ENCODE measurements at regions not wholly inside any gene's neighbourhood (a gene's known extent, or its start where the extent isn't known, plus 50 kb on each side); places are given as distances from the start of the nearest gene placed in this dataset.
"Not testable (repeated sequence)": the region's sequence is repeated elsewhere in the genome, so short reads cannot be mapped to it uniquely, and the experiment has no call there.

DNA sequence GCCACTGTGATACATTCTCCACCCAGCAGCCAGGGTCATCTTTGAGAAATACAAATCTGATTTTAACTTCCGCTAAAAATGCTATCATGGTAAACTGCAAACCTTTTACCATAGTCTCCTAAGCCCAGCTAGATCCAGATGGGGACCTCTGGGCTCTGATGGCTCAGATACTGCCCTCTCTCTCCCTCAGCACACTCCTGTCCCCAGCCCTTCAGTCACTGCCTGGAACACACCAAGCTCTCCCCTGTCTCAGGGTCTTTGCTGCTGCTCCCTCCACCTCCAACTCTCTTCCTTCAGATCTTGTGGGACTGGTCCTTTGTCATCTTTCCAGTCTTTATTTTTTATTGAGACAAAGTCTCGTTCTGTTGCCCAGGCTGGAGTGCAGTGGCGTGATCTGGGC lies 65.1 kb downstream of the SPRY4 start:
- no peak for DNase-seq (ENCODE audit: low read depth in 2 of 3, low spot score in 1 of 3)

DNA sequence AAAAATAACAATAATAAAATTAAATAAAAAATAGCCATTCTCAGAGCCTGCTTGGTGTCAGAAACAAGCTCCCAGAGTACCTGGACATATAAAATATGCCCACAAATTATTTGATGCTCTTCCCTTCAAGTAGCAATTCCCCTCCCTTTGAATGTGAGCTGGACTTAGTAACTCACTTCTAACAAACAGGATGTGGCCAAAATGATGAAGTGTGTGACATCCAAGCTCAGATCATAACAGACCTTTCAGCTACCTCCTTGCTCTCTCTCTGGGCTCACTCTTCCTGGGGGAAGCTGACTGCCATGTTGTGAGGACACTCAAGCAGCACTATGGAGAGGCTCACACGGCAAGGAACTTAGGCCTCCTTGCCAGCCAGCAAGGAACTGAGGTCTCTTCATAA lies 69.0 kb downstream of the SPRY4 start:
- DNase-seq (ENCODE audit: low read depth in 2 of 3, low spot score in 1 of 3): no peak

DNA sequence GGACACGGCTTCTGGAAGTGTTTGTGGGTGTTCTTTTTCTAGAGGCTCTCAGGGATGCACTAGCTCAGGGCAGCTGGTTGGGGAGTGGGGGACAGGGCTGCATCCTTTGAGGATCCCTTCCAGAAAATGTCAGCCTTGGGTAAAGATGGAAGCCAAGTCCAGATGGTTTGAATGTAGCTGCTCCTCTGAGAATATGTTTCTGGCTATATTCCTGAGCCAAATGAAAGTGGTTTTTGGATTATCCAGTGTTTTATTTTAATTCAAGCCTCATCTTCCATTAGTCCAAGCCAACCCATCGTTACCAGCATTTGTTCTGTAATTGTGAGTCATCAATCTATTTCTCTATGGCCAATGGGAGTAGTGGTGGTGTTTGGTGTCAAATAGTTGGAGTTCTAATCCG lies 70.4 kb downstream of the SPRY4 start:
- no peak for DNase-seq (ENCODE audit: low read depth in 2 of 3, low spot score in 1 of 3)

DNA sequence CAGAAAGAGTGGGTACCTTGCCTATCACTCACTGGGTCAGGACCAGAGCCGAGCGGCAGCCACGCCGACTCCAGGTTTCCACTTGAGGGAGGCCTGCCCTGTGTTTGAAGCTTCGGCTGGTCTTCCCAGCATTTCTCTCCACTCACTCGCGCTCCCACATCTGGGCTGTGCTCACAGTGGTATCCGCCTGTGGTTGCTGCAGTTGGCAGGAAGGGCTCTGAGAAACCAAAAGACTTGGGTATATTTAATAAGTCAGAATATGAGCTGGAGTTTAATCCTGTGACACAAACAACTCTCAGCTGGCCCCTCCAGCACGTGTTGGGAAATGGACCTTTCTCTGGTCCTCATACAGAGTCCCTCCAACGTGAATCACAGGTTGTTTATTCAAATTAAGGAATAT lies 70.9 kb downstream of the SPRY4 start:
- no peak for DNase-seq (ENCODE audit: low read depth in 2 of 3, low spot score in 1 of 3)

DNA sequence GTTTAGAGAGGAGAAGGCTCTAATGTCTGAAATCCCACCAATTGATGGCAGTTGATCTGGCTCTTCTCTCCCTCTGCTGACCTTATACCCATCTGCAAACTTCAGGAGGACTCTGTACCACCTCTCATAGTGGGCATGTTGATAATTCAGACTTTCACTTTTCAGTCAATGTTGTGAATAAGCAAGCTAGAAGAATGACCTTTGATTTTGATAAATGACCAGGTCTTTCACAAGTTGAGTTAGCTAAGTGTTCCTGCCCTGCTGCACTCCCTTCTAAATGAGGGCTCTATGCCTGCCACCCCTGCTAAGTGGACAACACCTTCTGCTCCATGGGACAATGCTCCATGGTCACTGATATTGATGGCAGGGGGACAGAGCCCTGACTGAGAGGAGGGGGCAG lies 74.7 kb downstream of the SPRY4 start:
- DNase-seq (ENCODE audit: low read depth in 2 of 3, low spot score in 1 of 3): no peak

DNA sequence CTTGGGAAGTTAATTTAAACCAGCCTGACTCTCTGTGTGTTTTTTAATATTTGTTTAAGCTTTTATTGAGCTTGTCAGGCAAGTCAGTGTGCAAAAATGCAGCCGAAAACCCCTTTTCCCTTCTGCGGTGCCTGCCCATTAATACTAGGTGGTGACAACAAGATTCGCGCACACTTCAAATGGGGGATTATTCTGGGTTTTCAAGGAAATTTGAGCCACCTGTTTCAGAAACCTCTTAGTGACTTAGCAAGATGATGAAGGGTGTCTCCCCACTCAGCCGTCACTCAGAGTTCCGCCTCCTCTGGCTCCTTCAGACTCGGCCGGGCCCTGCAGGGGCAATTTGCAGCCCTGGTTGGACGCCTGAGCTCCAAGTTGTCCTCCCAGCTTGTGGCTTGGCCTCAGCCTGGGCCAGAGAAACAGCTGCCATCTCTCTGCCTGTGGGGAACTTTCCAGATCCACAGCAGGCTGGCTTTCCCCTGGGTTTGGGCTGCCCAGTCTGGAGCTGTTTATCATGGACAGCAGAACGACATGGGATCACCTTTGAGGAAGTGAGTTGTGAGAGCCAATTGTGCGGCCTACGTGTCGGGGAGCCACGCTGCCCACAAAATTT lies 75.9 kb downstream of the SPRY4 start:
- DNase-seq (ENCODE audit: low read depth in 2 of 3, low spot score in 1 of 3): no peak

DNA sequence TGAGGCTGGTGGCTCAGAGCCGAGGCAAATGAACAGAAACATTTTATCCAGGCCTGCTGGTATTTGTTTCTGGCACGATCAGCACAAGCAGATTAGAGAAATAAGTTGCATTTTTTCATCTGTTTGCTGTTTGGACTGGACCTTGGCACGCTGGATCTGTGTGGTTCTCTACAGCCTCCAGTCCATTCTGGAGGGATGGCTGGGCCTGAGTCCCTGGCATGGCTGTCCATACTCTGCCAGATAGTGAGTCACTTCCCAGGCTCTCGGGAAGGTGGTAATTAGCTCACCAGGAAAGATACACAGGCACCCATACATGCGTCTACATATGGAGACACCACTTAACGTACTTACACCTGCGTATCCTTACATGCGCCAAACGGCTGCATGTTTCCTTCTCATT lies 78.6 kb downstream of the SPRY4 start:
- no peak for DNase-seq (ENCODE audit: low read depth in 2 of 3, low spot score in 1 of 3)

DNA sequence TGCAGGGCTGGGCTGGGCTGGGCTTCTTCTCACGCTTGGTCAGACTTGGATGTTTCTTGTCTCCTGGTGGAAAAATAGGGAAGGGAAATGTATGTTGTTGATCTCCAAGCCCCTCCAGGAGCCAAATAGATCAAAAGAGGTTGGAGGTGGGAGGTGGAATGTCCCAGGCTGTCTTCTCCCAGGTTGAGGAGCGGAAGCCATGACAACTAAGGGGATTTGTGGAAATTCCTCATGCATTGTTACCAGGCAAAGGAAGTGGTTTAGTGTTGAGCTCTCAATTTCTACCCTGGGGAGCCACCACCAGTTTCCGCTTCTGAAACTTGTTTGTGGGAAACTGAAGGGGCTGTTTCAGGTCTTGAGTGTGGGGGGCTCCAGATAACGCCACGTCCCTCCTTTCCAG lies 79.0 kb downstream of the SPRY4 start:
- no peak for DNase-seq (ENCODE audit: low read depth in 2 of 3, low spot score in 1 of 3)

DNA sequence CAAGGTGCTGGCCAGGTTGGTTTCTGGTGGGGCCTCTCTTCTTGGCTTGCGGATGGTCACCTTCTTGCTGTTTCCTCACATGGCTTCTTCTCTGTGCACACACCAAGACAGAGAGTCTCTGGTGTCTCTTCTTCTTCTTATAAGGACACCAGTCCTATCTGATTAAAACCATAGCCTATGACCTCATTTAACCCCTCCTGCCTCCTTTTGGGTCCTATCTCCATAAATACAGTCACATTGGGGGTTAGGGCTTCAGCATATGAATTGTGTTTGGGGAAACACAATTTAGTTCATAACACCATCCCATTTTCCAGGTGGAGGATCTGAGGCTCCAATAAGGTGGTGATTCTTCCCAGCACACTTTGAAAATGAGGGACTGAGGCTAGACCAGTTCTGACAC lies 80.4 kb downstream of the SPRY4 start:
- no peak for DNase-seq (ENCODE audit: low read depth in 2 of 3, low spot score in 1 of 3)

DNA sequence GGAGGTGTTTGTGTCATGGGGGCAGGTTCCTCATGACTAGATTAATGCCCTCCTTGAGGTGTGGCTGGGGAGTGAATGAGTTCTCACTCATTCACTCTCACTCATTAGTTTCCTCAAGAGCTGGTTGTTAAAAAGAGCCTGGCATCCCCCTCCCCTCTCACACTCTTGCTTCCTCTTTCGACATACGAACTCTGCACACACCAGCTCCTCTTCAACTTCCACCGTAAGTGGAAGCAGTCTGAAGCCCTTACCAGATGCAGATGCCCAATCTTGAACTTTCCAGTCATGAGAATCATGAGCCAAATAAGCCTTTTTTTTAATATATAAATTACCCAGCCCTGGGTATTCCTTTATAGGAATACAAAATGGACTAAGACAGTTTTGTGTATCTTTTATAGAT lies 82.5 kb downstream of the SPRY4 start:
- no peak for DNase-seq (ENCODE audit: low read depth in 2 of 3, low spot score in 1 of 3)

DNA sequence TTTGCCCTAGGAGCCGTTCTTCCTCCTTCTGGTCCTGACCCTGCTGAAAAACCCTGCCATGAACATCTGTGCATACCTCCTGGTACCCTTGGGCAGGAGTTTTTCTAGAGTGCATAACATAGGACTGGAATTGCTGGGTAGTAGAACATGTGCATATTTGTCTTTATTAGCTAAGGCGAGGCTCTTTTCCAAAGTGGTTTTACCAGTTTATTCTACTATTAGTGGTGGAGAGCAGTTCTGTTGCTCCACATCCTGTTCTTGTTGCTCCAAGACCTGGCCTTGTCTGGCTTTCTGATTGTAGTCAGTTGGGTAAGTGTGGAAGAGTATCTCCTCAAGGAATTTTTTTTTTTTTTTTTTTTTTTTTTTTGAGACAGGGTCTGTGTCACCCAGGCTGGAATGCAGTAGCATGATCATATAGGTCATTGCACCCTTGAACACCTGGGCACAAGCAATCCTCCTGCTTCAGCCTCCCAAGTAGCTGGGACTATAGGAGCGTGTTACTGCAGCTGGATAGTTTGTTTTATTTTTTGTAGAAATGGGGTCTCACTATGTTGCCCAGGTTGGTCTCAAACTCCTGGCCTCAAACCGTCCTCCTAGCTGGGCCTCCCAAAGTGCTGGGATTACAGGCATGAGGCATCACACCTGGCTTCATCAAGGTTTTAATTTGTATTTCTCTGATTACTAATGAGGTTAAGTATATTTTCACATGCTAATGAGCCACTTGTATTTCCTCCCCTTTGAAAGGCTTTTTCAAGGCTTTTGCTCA lies 85.2 kb downstream of the SPRY4 start:
- no peak for DNase-seq (ENCODE audit: low read depth in 2 of 3, low spot score in 1 of 3)

DNA sequence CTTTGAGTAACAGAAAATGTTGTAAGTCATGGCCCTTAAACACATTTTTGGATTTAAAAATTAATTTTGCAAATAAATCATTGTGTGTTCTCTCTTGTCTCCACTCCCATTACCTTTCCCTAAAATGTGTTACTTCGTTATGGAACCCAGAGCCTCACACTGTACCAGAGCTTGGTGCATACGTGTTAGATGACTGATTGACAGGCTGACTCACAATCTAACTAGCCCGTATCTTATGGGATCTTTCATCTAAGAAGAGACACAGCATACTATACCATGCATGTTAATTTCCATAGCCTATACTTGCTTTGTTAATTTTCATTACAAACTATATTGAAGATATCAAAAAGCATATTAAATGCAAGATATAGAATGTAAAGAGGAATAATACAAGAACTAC lies 87.1 kb downstream of the SPRY4 start:
- DNase-seq (ENCODE audit: low read depth in 2 of 3, low spot score in 1 of 3): no peak

DNA sequence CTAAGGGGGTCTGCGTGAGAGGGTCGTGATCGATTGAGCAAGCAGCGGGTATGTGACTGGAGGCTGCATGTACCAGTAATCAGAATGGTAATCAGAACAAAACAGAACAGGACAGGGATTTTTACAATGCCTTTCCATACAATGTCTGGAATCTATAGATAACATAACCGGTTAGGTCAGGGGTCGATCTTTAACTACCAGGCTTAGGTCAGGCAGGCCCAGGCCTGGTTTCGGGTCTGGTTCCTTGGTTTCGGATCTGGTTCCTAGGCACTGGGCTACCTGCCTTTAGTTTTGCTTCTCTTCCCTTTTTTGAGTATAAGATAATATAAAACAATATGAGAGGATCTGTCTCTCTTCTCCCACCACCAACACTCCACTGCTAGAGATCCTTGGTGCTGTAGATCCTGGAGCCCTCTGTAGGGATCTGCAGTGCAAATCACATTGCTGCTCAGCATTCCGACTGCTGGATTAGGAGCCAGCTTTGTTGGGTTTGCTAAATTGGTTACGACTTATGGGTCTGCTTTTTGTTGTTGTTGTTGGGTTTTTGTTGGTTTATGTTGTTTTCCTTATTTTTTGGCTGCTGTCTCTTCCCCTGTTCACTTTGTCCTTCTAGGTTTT lies 88.0 kb downstream of the SPRY4 start:
- DNase-seq (ENCODE audit: low read depth in 2 of 3, low spot score in 1 of 3): not testable (repeated sequence)

DNA sequence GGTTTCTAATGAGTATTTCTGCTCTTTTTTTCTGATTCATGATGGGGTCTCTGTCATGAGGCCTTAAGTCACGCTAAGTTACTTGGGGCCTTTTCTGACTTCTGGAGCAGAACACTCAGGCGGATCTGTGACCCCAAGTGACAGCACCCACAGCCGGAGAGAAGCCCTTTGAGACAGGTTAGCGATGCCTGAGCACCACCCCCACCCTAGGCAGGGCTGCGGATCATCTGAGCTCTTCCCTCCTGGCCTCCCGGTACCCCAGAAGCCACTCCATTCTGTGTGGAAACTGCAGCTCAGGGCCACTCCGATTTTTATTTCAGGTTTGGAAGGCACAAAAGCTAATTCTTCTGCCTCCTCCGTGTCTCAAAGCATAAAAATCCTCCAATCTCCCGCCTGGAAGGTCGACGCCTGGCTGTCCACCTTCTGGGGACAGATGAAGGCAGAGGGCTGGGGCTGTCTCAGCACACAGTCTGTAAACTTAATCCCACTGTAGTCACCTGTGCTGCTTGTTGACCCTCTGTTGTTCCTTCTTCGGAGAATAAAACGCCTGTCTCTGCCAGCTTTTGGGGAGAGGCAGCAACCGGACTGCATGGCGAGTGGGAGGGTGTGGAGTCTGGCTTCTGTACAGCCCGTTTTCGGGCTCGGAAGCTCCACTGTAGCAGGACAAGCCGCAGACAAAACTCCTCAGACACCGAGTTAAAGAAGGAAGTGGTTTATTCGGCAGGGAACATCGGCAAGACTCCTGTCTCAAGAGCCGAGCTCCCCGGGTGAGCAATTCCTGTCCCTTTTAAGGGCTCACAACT lies 88.8 kb downstream of the SPRY4 start:
- no peak for DNase-seq (ENCODE audit: low read depth in 2 of 3, low spot score in 1 of 3)

DNA sequence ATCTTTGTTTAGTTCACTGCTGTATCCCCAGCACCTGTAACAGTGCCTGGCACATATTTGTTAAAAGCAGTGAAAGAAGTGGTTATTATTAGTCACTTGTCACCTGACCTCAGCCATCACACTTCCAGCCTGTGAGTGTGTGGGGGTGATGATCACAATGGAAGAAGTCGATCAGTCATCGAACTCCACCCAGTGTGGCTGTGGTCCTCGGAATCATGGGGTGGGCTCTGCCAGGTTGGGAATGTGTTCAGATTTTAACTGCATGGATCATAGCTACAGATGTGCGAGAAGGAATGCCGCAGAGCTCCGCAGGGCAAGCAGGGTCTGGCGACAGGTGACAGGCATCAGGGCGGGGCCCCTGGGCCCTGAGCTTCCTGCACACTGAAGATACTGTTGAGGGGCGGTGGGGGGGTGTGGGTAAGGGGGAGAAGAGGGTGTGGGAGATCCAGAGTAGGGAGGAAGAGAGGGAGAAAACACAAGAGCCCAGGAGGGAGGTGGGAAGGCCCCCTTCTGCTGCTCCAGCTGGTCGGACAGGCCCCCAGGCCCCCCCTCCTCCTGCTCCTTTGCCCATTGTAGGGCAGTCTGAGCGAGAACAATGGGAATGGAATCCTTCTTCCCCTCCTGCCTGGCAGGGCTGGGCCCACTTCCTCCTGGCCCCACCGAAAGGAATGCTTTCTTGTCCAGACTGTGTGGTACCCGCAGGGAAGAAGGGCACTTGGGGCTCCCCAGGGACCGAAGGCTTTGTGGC lies 89.6 kb downstream of the SPRY4 start:
- peak in 2 of 3 donors; percentile 8 to 15 for DNase-seq (ENCODE audit: low read depth in 2 of 3, low spot score in 1 of 3)

DNA sequence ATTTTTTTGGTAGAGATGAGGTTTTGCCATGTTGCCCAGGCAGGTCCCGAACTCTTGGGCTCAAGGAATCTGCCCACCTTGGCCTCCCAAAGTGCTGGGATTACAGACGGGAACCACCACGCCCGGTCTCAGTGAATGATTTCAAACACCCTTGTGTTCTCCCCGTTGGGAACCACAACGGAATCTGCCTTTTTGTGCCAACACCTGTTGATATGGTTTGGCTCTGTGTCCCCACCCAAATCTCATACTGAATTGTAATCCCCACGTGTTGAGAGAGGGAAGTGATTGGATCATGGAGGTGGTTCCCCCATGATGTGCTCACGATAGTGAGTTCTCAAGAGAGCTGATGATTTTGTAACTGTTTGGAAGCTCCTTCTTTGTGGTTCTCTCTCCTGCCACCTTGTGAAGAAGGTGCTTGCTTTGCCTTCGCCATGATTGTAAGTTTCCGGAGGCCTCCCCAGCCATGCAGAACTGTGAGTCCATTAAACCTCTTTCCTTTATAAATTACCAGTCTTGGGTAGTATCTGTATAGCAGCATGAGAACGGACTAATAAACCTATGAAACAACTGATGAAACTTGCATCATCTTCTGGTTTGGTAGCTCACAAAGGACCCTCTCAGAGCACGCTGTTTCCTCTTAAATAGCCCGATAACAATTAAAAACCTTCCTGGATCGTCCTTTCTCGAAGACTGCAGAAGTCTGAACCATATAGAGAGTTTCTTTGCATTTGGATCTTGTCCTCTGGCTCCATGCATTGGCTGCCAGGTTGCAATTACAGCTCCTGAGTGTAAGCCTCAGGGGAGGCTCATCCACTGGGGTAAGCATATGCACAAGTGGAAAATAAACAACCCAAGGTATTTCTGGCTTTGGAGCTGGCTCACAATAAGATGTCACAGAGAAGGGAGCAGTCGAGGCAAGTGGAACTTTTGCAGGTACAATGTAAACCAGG lies 91.5 kb downstream of the SPRY4 start:
- no peak for DNase-seq (ENCODE audit: low read depth in 2 of 3, low spot score in 1 of 3)

DNA sequence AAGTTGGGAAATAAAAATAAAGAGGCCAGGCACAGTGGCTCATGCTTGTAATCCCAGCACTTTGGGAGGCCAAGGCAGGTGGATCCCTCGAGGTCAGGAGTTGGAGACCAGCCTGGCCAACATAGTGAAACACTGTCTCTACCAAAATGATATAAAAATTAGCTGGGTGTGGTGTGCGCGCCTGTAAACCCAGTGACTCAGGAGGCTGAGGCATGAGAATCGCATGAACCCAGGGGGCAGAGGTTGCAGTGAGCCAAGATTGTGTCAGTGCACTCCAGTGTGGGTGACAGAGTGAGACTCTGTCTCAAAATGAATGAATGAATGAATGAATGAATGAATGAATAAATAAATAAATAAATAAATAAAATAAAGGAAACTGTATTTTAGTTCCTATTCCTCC lies 93.9 kb downstream of the SPRY4 start:
- not testable (repeated sequence) for DNase-seq (ENCODE audit: low read depth in 2 of 3, low spot score in 1 of 3)

DNA sequence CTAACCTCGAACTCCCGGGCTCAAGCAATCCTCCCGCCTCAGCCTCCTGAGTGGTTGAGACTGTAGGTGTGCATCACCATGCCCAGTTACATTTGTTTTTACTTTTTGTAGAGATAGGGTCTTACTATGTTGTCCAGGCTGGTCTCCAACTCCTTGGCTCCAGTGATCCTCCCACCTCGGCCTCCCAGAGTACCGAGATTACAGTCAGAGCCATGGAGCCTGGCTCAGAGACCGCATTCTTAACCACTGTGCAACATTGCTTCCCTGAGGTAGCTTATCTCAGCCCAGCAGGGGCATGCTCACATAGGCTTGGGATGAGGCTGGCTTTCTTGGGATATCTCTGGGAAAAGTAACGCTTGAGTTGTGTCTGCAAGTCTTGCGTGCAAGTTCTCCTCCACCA lies 99.7 kb downstream of the SPRY4 start:
- no peak for DNase-seq (ENCODE audit: low read depth in 2 of 3, low spot score in 1 of 3)

DNA sequence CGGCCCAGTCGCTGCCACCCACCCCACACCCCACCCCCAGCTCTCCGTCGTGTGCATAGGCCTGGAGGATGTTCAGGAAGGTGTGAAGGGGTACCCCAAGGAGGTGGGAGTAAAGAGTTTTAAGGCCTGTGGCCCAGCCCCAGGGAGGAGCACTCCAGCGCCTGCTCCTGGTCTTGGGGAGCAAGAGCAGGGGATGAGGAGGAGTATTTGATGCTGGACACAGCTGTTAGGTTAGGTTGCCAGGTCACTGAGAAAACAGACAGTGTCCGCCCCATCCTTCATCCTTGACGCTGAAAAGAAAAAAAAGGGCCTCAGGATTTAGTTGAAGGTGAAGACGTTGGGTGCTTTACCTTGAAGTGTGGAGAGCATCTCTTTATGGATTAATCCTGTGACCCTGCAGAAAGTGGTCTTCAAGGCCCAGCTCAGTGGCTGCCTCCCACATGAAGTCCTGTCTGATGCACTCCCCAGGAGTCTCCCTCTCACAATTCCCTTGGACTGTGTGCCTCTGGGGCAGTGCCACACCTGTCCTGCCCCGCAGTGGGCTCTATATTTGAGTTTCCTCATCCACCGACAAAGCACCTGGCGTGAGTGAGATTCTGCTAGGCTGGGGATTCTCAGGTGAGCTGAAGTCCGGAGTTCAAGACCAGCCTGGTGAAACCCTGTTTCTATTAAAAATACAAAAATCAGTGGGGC lies 101.8 kb downstream of the SPRY4 start:
- no peak for DNase-seq (ENCODE audit: low read depth in 2 of 3, low spot score in 1 of 3)

Data from stimulated activated CD4-positive, alpha-beta T cell treated with anti-CD3 and anti-CD28 coated beads, Interleukin-12 subunit alpha, Interleukin-12 subunit beta, amount 100 ng/mL, for 48 hours (primary cell).